ENCODE measurements at regions not wholly inside any gene's neighbourhood (a gene's known extent, or its start where the extent isn't known, plus 50 kb on each side); places are given as distances from the start of the nearest gene placed in this dataset.
"Not testable (repeated sequence)": the region's sequence is repeated elsewhere in the genome, so short reads cannot be mapped to it uniquely, and the experiment has no call there.

GRCh38 chr6:170055797-170056196 lies 235.1 kb downstream of the DLL1 start:
- not testable (repeated sequence) for TF ChIP-seq POLR2AphosphoS5 (IDR thresholded peaks at IDR 0.05; ENCODE audit: low read depth, low read length); TAF1 (IDR thresholded peaks at IDR 0.05; ENCODE audit: low read depth, low read length); POLR2A (IDR thresholded peaks at IDR 0.05; ENCODE audit: low read depth, low read length); PAX5 (IDR thresholded peaks at IDR 0.05; ENCODE audit: insufficient read depth, low read length, severe bottlenecking)
